ENCODE measurements at regions not wholly inside any gene's neighbourhood (a gene's known extent, or its start where the extent isn't known, plus 50 kb on each side); places are given as distances from the start of the nearest gene placed in this dataset.
"Not testable (repeated sequence)": the region's sequence is repeated elsewhere in the genome, so short reads cannot be mapped to it uniquely, and the experiment has no call there.

DNA sequence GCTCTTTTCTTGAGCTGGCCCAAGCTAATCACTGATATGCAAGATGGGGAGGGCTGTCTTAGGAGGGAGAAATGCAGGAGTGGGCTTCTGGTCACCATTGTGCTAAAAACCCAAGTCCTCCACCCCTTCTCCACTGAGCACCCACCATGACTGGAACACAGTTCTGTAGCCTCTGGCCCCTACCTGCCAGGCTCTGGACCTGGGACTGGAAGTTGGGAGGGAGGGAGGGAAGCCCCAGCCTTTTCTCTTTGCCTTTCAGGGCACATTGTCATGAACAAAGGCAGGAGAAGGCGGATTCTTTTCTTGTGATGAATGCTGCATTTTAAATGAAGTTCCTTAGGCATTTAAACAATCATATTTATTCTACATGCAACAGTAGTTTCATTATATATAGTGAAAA, 559.1 kb upstream of the TRPC7 start:
- no peak for DNase-seq

DNA sequence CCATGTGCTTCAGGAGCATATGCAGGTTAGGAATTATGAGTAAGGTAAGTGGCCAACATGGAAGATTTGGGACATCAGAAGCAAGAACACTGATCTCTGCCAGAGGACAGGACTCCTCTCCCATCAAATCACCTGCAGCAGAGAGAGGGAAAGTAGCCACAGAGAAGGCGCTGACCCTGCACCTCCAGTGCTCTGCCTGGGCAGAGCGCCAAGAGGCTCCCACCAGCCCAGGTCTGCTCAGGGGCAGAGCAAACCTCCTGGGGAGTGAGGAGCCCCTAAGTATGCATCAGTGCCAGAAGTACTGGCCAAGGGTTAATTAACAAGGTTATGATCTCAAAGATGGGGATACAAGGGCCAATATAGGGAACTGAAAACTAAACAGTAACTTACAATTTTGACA, 545.3 kb upstream of the TRPC7 start:
- DNase-seq, result no peak

DNA sequence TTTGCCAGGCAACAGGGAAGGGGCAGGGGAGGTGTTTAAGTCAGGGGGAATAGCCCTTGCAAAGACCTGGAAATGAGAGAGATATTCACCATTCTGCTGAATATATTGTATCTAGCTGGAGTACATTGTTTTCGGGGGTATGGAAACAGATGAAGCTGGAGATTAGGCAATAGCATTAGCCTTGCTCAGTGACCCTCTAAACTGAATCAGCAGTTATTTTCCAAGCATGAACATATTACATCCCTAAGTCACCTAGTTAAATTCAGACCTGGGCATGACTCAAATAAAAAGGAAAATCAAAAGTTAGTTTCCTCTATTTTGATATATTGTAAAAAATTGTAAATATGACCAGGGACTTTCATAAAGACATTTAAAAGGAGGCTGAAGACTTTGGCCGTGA, 544.6 kb upstream of the TRPC7 start:
- DNase-seq, result no peak

DNA sequence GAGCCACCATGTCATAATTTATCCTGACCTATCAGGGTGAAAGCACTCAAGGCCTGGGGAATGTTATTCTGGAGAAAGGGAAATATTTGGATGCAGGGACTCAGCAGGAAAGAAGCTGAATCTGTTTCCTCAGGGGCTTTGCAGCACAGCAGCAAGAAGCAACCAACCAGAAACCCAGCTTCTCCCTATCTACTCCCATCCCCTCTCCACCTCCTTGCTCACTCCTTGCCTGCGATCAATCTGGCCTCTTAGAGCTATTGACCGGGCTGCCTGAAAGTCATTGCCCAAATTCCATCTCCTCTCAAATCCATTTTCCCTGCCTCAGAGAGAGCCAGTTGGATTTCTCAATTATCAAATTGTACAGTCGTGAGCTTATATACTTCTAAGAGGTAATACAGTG, 542.0 kb upstream of the TRPC7 start:
- DNase-seq, result no peak

DNA sequence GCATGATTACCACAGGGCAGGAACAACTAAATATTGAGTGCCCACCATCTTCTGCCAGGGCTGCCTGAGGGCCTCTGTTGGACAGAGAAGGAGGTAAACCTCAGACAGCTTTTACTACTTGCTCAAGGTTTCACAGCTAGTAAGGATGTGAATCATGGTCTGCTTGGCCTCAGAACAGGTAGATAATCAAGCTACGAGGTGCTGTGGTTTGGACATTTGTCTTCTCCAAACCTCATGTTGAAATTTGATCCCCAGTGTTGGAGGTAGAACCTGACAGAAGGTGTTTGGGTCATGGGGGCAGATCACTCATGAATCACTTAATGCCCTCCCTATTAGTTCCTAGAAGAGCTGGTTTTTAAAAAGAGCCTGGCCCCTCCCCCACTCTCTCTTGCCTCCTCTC, 541.2 kb upstream of the TRPC7 start:
- DNase-seq, result no peak

DNA sequence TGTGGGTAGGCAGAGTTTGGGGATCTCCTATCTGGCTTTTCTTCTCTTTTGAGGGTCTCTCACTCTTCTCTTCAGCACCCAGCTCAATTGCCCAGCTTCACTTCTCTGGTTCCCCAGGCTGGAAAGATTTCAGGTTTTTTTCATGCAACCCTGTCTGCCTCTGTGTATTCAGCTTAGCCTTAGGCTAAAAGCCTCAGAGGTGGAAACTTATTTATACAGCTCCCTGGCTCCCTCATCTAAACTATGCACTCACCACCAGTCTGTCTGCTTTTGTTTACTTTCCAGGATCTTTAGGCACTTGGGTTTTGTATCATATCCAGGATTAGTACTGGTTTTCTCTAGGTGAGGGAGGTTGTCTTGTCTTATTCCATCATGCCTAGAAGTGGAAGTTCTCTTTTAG, 540.2 kb upstream of the TRPC7 start:
- no peak for DNase-seq

DNA sequence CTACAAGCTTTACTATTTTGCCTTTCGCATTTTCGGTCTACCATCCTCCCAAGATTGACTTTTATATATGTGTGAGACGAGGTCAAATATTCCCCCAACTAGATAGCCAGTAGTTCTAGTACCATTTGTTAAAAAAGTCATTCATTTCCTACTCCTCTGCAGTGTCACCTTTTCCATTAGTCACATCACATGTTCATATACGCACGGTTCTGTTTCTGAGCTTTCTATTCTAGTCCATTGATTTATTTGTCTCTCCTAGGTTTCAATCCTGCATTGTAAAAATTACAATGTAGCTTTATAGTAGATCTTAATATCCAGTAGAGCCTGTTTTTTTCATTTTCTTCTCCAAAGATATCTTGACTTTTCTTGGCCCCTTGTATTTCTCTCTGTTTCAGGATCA, 528.7 kb upstream of the TRPC7 start:
- DNase-seq, result no peak

DNA sequence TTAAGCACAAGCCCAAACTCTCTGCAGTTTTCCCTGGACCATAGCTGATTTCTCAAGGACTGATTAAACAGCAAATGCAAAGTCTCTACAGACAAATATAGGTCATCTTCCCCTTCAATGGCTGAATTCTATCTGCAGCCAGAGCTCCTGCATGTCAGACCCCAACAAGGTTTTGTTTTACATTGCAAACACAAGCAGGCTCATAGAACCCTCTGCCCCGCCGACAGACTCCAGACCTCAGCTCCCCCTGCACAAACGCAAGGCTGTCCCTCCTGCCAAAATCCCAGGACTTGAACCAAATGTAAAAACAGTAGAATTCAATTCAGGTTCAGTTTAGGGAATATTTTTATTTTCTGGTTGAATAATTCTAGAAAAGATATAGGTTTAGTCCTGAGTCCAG, 526.7 kb upstream of the TRPC7 start:
- no peak for DNase-seq

DNA sequence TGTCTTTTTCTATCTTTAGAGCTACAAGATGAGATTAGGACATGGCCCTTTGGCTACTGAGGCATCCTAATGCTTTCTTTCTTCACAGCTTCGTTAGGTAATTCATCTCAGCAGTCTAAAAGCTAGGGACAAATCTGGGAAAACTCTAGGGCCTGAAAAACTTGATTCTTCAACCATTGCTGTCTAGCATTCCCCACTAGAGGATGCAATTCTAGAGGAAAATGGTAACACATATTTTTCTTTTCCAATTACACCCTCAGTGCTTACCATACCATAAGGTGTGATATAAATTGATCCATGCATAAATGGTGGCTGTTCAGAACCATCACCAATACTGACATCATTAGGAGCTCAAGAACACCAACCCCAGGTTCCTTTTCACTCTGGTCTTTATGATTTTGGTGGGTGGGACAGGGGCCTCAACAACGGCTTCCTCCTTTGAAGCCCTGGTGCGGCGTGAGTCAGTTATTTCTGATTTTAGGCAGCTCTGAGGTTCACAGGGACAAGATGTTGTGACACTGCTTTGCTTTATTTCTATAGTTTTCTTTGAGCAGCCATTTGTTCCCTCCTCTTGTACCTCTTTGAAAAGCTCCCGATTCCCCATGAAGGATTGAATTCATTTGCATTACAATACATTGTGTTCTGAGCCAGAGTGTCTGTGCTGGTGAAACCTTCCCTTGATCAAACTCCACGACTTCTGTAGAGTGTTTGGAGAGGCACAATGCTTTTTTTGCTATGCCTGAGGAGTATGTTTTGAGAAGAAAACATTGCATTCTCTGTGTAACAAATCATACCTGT, 526.0 kb upstream of the TRPC7 start:
- no peak for DNase-seq

DNA sequence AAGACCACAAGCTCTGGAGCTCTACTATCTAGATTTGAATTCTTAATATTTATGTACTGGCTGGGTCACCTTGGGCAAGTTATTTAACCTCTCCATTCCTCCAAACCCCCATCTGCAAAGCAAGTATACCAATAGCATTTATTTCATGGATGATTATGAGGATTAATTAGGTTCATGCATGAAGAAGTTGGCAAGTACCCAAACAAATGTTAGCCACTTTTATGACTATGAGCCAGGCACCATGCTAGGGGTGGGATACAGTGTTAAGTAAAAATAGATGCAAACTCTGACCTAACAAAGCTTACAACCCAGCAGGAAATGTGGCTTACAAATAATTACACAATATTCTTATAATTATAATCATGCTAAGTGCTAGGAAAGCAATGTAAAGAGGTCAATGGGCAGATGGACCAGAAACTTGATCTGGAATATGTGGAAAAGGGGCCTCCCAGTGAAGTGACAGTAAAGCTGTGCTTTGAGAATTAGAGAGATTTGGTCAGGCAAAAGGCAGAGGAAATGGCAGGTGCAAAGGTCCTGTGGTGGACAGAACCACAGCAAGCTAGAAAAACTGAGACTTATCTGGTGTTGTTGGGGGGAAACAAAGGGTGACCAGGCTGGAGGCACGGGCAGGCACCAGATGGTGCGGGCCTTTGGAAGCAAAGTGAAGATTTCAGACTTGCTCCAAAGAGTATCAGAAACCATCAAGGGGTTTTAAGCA, 525.2 kb upstream of the TRPC7 start:
- DNase-seq, result no peak

DNA sequence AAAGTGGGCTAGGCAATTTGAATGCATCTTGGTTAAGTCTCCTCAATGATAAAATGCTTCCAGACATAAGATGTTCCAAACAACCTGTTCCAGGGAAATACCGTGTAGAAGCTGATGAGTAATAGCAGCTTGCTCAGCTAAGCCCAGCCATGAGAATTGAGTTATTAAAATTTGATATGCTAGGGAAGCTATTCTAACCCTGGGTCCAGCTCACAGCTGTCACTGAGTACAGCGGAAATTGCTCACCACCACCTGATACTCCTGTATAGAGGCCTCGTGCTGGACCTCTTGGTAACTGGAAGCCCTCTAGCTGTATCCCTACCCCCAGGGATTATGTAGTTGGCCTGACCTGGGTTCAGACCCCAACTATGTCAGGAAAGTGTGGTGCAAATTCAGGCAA, 521.3 kb upstream of the TRPC7 start:
- no peak for DNase-seq

DNA sequence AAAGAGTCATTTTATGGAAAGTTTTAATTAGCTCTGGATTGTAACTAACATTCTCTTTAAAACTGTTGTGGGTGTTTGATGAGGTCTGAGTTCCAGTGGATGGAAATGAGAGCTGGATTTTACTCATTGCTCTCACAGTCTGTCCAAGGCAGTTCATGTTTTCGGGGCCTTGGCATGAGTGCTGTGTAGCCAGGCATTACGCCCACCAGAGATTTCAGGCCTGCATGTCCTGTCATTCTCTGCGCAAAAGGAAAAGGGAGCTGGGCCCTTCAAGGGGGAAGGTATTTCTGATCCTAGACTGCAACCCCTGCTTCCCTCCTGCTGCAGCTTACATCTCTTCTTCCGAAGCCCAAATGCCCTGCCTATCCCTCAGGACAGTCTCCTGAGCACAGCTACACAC, 499.6 kb upstream of the TRPC7 start:
- no peak for DNase-seq

DNA sequence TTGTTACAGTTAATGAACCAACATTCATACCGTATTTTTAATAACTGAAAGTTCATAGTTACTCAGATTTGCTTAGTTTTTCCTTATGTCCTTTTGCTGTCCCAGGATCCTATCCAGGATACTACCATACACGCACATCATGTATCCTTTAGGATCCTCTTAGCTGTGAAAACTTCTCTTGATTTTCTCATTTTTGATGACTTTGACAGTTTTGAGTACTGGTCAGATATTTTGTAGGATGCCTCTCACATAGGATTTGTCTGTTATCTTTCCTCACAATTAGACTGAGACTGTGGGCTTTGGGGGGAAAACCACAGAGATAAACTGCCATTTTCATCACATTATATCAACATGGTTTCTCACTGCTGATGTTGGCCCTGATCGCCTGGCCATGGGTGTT, 491.3 kb upstream of the TRPC7 start:
- DNase-seq, result no peak

DNA sequence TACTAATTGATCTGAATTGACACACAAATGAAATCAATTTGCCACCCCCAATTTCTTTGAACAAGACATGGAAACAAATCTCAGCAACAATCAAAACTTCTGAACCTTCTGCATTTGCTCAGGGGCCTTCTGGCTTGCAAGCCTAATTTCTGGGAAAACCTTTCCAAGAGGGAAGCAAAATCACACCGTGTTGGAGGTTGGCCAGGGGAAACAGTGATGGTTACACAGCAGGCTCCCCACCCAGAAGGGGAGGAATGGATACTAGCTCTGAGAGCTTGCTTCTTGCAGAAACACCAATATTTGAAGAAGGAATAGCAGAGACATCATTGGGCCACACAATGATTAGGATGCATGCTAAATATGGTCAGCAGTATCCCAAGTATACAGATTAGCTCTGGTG, 488.6 kb upstream of the TRPC7 start:
- no peak for DNase-seq

DNA sequence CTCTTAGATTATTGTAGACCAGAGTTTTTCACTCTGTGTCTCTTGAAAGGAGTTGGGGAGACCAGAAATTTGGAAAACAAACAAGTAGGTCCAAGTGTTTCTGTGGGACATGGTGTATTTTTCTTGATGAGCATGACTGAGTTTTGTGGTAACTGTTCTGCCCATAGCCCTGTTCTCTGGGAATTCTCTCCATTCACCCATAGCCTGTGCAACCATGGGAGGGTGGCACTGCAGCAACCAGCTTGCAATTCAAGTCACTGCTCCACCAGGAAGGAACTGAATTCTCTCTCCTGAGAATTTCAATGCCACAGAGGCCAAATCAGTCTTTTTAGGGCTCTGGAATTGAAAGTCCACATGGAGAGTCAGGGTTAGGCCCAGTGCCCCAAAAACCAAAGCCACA, 475.3 kb upstream of the TRPC7 start:
- DNase-seq, result no peak

DNA sequence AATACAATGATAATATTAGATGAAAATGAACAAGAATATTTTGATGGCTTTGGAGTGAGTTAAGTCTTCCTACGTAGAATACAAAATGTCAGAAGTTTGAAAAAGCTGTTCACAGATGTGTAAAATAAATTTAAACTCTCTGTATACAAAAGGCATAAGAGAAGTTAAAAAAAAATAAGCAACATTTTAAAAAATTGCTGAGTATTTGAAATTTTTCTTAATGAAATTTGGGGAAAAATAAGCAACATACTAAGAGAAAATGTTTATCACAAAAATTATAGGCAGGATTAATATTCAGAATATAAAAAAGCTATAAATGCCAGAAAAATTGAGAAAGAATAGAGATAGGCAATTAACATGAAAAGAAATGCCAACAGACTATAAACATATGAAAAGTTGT, 470.7 kb upstream of the TRPC7 start:
- DNase-seq, result no peak

DNA sequence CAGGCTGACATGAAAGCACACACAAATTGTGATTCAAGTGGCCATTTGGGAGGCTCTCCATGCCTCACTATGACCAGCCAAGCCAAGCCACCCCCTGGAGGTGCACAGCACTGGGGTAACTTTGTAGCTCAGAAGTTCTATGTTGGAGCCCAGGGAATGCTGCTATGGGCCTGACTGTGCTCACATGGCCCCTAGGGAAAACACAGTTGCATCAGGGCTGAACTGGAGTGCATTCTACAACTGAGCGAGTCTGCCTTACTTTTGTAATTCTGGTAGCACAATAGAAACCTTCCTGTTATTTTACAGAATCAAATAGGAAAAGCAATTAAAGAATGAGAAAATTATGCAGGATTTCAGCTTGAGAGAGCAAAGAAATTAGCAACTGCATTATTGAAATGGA, 455.5 kb upstream of the TRPC7 start:
- DNase-seq, result no peak

DNA sequence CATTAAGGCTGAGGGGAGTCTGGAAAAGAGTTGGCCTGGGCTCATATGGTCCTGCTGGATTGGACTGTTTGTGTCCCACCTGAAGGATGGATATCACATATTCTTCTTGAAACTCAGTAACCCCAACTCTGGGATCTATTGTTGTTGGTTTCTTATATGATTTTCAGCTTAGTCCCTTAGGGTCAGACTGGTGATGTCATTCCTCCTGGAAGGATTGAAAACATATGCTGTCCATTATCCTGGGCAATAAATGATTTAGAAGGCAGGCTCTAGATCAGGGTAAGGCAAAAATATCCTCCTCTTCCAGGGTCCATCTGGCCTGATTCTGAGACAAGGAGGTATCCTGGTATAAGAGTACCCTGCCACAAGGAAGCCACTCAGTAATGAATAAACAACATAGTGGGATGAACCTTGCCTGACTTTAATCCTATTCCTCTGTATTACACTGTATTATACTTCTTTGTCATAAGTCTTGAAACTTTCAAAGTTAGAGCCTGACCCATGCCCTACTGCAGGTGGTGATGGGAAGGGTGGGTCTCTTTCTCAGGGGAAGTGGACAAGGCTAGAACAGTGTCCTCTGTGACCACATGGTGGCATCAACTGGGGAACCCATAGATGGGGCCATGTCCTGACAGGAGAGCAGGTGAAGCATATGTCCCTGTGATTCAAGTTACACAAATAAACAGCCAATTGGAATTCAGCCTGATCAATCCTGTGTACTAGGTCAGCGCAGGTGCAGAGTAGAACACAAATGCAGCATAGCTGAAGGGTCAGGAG, 454.4 kb upstream of the TRPC7 start:
- DNase-seq, result no peak

DNA sequence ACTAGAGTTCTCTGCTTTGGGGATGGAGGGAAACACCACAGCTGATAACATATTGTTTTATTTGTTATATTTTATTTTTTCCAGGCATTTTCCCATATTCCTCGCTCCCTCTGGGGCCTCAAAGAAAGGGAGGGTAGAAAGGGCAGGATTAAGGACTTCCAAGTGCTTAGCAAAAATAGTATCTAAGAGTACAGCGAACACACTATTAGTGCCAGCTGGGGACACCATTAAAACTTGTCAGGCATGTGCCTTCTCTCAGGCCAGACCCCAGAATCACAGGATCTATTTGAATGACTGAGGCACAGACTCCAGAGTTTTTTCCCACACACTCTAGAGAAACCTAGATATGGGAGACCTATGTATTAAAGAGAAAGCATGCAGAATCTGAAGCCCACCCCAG, 451.0 kb upstream of the TRPC7 start:
- DNase-seq, result no peak

DNA sequence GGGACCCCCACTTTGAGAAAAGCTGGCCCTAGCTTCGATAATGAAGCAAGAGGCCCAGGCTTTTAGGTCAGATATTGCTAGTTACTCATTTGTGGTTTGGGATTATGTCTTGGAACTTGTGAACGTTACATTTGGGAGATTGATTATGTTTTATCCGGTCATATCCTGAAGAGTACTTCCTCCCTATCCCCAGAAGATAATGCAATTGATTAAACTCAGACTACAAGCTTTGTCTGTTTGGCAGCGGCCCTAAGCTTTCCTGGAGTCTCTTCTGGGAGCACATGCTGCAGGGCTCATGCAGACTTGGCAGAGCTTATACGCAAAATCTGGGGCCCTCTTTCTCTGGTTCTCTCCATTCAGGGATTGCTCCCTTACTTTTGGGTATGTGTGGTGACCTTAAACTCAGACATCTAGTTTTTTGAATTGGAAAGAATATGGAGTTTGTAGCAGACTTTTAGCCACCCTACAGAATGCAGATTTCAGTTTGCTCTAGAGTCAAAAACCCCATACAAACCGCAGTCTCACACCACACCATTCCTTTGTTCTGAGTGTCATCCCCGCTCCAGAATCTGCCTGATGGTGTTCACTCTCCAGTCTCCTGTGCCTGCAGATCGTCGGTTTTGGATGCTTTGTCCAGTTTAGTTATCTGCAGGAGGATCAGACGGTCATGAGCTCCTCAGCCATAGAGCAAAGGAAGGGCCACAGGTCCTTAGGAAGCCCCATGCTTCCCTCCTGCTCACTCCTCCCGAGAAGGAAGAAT, 449.5 kb upstream of the TRPC7 start:
- DNase-seq, result no peak

DNA sequence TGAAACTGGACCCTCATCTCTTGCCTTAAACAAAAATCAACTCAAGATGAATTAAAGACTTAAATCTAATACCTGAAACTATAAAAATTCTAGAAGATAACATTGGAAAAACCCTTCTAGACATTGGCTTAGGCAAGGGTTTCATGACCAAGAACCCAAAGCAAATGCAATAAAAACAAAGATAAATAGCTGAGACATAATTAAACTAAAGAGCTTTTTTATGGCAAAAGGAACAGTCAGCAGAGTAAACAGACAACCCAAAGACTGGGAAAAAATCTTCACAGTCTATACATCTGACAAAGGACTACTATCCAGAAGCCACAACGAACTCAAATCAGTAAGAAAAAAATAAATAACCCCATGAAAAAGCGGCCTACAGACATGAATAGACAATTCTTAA, 446.9 kb upstream of the TRPC7 start:
- DNase-seq, result not testable (repeated sequence)

DNA sequence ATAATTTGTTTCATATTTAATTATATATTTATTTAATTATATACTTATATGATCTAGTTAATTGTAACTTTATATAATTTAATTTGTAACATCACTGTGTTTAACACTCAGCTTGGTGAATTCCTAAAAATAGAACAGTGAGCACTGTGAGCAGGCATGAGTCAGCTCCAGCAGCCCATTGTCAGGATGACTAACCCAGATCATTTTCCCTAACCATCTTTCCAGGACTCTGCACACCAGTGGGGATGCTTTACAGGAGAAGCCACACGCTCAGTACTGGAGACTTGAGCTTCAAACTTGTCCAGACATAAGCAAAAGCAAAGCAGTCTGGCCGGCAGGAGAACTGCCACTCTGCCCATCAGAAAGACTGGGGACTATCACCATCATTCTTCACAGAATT, 446.2 kb upstream of the TRPC7 start:
- DNase-seq, result no peak

DNA sequence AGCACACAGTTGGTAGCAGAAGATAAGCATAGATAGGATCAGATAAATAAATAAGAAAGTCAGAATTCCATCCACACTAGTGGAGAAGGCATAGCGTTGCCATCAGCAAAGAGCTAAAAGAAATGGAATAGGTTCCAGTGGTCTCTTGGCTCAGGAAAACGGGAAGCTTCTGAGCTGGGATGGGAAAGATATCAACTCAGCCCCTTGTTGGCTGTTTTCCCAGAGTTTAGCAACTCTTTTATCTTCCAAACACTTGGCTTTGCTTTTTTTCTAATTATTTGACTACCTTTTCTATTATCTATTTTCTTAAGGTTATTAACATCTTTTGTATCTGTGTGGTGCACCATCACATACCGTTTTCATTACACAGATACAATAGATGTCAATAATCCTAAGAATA, 445.7 kb upstream of the TRPC7 start:
- no peak for DNase-seq
